ENCODE measurements at regions not wholly inside any gene's neighbourhood (a gene's known extent, or its start where the extent isn't known, plus 50 kb on each side); places are given as distances from the start of the nearest gene placed in this dataset.
"Not testable (repeated sequence)": the region's sequence is repeated elsewhere in the genome, so short reads cannot be mapped to it uniquely, and the experiment has no call there.

DNA sequence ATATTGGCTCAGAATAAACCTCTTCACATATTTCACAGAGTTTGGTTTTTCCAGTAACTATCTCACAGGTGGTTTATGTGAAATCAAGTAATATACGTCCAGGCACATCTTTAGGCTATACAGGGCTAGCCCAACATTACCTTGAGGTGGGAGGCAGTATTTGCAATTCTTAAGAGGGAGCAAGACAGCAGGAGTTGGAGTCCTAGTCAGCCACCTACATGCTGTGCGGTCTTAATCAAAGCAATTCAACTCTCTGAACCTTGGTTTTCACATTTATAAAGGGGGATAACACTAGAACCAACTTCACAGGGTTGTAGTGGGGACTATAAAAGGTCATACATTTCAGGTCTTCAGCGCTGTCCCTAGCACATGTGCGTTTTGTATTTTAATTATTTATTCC is 73.5 kb upstream of the FICD start:
- DNase-seq = no peak
- no peak overlapping the region for H3K4me3 Mint-ChIP-seq
- no peak for ATAC-seq (replicated peaks in 1 of 2)
- no peaks in the 10 kb centered on the region for H3K36me3 Mint-ChIP-seq (ENCODE audit: insufficient read depth in 2 of 2)
- peaks cover 0 to 2% of the 10 kb centered on the region in 2 donors for H3K9me3 Mint-ChIP-seq
- no peak overlapping the region for H3K27ac Mint-ChIP-seq
- no peaks in the 10 kb centered on the region for H3K4me1 Mint-ChIP-seq (ENCODE audit: low read depth)
- peaks cover 28% of the 10 kb centered on the region for H3K27me3 Mint-ChIP-seq (ENCODE audit: low read depth)

DNA sequence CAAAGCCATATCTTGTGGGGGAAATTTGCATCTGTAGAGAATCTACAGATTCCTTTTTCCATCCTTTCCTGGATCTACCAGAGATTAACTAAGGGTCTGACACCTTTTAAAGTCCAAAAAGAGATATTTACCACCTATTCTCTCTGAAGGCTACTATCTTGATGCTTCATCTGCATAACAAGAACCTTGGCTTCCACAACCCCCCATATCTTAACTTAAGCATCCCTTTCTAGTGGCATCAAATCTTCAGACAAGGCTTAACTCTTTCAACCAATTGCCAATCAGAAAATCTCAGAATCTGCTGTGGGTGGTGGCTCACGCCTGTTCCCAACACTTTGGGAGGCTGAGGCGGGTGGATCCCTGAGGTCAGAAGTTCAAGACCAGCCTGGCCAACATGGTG is 74.3 kb upstream of the FICD start:
- Mint-ChIP-seq H3K36me3 (ENCODE audit: insufficient read depth in 2 of 2) (no peaks in the 10 kb centered on the region), H3K4me3 (no peak overlapping the region), H3K27me3 (ENCODE audit: low read depth) (peaks cover 26% of the 10 kb centered on the region), H3K27ac (no peak overlapping the region), H3K9me3 (peaks cover 0 to 2% of the 10 kb centered on the region in 2 donors), H3K4me1 (ENCODE audit: low read depth) (no peaks in the 10 kb centered on the region)
- DNase-seq (no peak), ATAC-seq (replicated peaks in 1 of 2) (no peak)

DNA sequence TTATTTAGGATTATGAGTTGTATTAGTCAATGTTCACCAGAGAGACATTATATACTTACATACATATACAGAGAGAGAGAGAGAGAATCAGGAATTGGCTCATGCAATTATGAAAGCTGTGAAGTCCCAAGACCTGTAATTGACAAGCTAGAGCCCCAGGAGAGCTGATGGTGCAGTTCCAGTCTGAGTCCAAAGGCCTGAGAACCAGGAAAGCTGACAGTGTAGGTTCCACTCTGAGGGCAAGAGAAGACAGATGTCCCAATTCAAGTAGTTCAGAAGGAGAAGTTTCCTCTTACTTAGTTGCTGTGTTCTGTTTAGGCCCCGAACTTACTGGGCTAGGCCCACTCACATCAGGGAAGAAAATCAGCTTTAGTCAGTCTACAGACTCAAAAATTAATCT is 76.4 kb upstream of the FICD start:
- H3K27me3 Mint-ChIP-seq (ENCODE audit: low read depth) = peaks cover 26% of the 10 kb centered on the region
- no peak for DNase-seq
- no peak overlapping the region for H3K27ac Mint-ChIP-seq
- no peaks in the 10 kb centered on the region for H3K4me1 Mint-ChIP-seq (ENCODE audit: low read depth)
- peaks cover 0 to 2% of the 10 kb centered on the region in 2 donors for H3K9me3 Mint-ChIP-seq
- no peak overlapping the region for H3K4me3 Mint-ChIP-seq
- ATAC-seq (replicated peaks in 1 of 2) = no peak
- no peaks in the 10 kb centered on the region for H3K36me3 Mint-ChIP-seq (ENCODE audit: insufficient read depth in 2 of 2)

DNA sequence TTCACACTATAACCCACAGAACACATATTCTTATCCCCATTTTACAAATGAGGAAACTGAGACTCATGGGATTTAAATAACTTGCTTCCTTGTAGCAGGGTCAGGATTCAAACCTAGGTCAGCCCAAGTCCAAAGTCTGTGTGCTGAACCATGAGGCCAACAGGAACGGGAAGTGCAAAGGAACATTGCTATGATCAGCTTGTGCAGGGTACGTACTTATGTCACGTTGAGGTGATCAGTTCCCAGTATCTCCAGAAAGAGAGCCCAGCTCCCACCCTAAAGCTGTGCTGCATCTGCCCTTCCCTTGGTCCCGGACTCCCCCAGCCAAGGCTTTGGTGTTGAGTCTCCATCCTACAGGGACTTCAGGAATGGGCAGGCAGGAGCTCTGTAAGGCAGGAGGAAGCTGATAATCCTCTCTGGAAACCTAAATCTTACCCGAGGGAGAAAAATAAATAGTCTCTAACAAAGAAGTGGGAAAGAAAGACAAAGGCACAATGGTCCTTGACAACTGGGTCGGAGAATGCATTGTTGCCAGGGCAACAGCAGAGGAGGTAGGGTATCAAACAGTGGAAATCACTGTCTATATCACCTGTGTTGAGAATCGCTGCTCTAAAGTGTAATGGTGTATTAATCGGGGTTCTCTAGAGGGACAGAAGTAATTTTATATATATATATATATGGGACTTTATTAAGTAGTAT is 82.5 kb upstream of the FICD start:
- Mint-ChIP-seq H3K27me3 (ENCODE audit: low read depth) (peaks cover 22% of the 10 kb centered on the region), H3K36me3 (ENCODE audit: insufficient read depth in 2 of 2) (no peaks in the 10 kb centered on the region), H3K4me1 (ENCODE audit: low read depth) (no peaks in the 10 kb centered on the region), H3K27ac (no peak overlapping the region), H3K9me3 (no peaks in the 10 kb centered on the region), H3K4me3 (no peak overlapping the region)
- no peak for ATAC-seq (replicated peaks in 1 of 2)
- DNase-seq = no peak

DNA sequence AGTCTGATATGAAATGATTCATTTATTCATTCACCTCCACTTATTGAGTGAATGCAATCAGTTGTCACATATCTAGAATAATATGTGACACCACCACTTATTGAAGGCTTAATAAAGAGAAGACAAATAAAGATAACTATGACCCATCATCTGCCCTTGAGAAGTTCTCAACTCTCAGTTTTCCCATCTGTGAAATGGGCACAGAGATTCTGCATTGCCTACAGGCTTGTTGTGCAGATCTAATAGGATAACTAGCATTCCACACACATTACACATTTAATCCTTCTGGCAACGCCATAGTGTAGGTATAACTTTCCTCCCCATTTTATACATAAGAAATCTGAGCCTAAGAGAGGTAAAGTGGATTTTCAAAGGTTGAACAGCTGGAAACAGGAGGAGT is 84.2 kb upstream of the FICD start:
- no peaks in the 10 kb centered on the region for H3K36me3 Mint-ChIP-seq (ENCODE audit: insufficient read depth in 2 of 2)
- no peak overlapping the region for H3K4me3 Mint-ChIP-seq
- H3K4me1 Mint-ChIP-seq (ENCODE audit: low read depth) = no peaks in the 10 kb centered on the region
- H3K9me3 Mint-ChIP-seq = no peaks in the 10 kb centered on the region
- no peak for DNase-seq
- no peak overlapping the region for H3K27ac Mint-ChIP-seq
- ATAC-seq (replicated peaks in 1 of 2) = no peak
- peaks cover 22% of the 10 kb centered on the region for H3K27me3 Mint-ChIP-seq (ENCODE audit: low read depth)

DNA sequence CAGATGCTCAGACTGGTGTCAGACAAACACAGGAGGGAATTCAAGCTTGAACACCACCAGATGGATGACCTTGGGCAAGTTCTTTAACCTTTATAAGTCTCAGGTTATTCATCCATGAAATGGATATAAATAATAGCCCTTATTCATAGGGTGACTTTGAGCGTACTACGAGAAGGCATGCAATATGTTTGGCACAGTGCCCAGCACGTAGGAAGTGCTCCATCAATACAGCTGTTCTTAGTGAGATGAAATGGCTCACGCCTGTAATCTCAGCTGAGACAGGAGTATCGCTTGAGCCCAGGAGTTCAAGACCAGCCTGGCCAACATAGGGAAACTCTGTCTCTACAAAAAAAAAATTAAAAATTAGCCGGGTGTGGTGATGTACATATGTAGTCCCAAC is 84.8 kb upstream of the FICD start:
- H3K27me3 Mint-ChIP-seq (ENCODE audit: low read depth) = peaks cover 22% of the 10 kb centered on the region
- no peaks in the 10 kb centered on the region for H3K36me3 Mint-ChIP-seq (ENCODE audit: insufficient read depth in 2 of 2)
- no peaks in the 10 kb centered on the region for H3K9me3 Mint-ChIP-seq
- no peak for DNase-seq
- H3K4me3 Mint-ChIP-seq = no peak overlapping the region
- no peak for ATAC-seq (replicated peaks in 1 of 2)
- H3K27ac Mint-ChIP-seq = no peak overlapping the region
- H3K4me1 Mint-ChIP-seq (ENCODE audit: low read depth) = no peaks in the 10 kb centered on the region

DNA sequence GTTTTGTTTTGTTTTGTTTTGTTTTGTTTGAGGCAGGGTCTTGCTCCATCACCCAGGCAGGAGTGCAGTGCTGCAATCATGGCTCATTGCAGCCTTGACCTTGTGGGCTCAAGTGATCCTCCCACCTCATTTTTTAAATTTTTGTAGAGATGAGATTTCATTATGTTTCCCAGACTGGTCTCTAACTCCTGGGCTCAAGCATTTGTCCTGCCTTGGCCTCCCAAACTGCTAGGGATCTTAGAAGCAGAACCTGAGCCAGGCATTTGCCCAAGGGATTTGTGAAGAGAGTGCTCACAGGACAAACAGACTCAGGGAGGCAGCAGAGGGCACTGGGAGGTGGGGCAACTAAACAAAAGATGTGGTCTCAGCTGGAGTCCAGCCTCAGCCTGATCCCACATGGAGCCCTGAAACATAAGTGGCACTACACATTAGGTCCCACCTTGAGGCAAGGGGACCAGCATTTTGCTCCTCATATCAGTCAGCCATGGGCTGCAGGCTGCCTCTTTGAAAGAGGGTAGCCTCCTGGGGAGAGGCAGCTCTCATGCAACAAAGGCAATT is 86.2 kb upstream of the CMKLR1 start:
- H3K4me3 Mint-ChIP-seq = no peak overlapping the region
- DNase-seq = no peak
- no peak overlapping the region for H3K27ac Mint-ChIP-seq
- H3K27me3 Mint-ChIP-seq (ENCODE audit: low read depth) = peaks cover 9% of the 10 kb centered on the region
- no peak for ATAC-seq (replicated peaks in 1 of 2)
- no peaks in the 10 kb centered on the region for H3K36me3 Mint-ChIP-seq (ENCODE audit: insufficient read depth in 2 of 2)
- peaks cover 0 to 1% of the 10 kb centered on the region in 2 donors for H3K9me3 Mint-ChIP-seq
- H3K4me1 Mint-ChIP-seq (ENCODE audit: low read depth) = no peaks in the 10 kb centered on the region

DNA sequence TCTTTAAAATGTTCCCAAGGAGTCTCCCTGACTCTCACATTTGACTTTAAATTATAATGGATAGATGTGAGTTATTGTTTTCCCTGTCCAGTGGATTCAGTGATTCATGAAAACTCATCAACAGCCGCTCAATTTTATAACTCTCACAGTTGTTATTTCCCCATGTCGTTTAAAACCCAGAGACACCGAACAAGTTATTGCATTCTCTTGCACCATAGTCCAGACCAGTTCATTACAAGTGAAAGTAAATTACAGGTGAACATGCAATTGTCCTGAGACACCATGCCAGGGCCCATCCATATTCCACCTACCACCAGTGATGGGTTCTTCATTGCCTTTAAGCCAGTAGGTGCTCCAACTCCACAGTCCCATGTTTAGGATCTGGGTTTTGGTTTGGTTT is 85.7 kb upstream of the CMKLR1 start:
- no peak for DNase-seq
- peaks cover 9% of the 10 kb centered on the region for H3K27me3 Mint-ChIP-seq (ENCODE audit: low read depth)
- no peak overlapping the region for H3K27ac Mint-ChIP-seq
- peaks cover 1 to 2% of the 10 kb centered on the region in 2 donors for H3K9me3 Mint-ChIP-seq
- no peaks in the 10 kb centered on the region for H3K4me1 Mint-ChIP-seq (ENCODE audit: low read depth)
- ATAC-seq (replicated peaks in 1 of 2) = no peak
- H3K4me3 Mint-ChIP-seq = no peak overlapping the region
- H3K36me3 Mint-ChIP-seq (ENCODE audit: insufficient read depth in 2 of 2) = no peaks in the 10 kb centered on the region

DNA sequence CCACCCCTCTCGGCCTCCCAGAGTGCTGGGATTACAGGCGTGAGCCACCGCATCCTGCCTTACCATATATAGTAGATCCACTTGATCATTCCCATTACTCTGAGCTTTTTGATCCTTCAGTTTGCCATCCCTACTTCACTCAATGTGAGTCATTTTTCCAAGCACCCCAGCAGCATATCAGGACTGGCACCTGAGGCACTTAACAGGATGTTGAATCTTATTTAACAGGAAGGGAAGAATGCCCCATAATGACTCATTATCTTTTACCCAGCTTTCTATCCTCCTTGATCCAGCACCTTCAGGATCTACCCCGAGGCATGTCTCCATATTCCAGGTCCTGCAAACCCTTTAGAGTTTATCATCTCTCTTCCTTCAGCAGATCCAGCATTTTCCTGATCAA is 84.9 kb upstream of the CMKLR1 start:
- Mint-ChIP-seq H3K36me3 (ENCODE audit: insufficient read depth in 2 of 2) (no peaks in the 10 kb centered on the region), H3K4me3 (no peak overlapping the region)

DNA sequence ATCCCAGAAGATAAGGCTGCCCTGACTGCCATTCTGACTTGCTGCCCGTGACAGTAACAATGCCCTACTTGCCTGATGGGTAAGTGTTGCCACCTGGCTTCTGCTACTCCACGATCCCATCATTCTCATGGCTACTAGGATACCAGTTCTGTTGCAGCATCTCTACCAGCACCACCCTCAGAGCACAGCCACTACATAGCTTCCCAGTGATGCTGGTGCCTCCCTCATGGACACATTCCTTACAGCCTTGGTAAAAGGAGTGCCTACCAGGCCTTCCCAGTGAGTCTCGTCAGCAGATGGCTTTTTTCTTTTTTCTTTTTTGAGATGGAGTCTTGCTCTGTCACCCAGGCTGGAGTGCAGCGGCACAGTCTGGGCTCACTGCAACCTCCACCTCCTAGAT is 84.4 kb upstream of the CMKLR1 start:
- no peaks in the 10 kb centered on the region for H3K36me3 Mint-ChIP-seq (ENCODE audit: insufficient read depth in 2 of 2)
- no peak overlapping the region for H3K27ac Mint-ChIP-seq
- H3K9me3 Mint-ChIP-seq = peaks cover 1 to 5% of the 10 kb centered on the region in 2 donors
- H3K4me1 Mint-ChIP-seq (ENCODE audit: low read depth) = no peaks in the 10 kb centered on the region
- peaks cover 9% of the 10 kb centered on the region for H3K27me3 Mint-ChIP-seq (ENCODE audit: low read depth)
- ATAC-seq (replicated peaks in 1 of 2) (no peak), DNase-seq (no peak)
- no peak overlapping the region for H3K4me3 Mint-ChIP-seq

More for the DNA sequence above, 84.9 kb upstream of the CMKLR1 start:
- ATAC-seq (replicated peaks in 1 of 2) (no peak), DNase-seq (no peak)
- H3K27ac Mint-ChIP-seq = no peak overlapping the region
- H3K27me3 Mint-ChIP-seq (ENCODE audit: low read depth) = peaks cover 9% of the 10 kb centered on the region
- H3K4me1 Mint-ChIP-seq (ENCODE audit: low read depth) = no peaks in the 10 kb centered on the region
- peaks cover 1 to 5% of the 10 kb centered on the region in 2 donors for H3K9me3 Mint-ChIP-seq

DNA sequence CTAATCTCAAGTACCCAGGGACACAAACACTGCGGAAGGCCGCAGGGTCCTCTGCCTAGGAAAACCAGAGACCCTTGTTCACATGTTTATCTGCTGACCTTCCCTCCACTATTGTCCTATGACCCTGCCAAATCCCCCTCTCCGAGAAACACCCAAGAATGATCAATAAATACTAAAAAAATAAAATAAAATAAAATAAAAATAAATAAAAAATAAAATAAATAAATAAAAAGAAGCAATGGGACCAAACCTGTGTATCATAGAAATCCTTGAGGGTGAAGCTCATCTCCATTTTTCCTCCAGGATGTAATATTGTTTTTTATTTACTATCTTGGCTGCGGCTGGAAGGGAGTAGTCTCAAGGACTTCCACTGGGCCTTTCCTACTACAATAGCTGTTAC is 82.0 kb upstream of the CMKLR1 start:
- not testable (repeated sequence) for H3K9me3 Mint-ChIP-seq; H3K4me3 Mint-ChIP-seq; ATAC-seq (replicated peaks in 1 of 2); H3K27ac Mint-ChIP-seq; H3K36me3 Mint-ChIP-seq (ENCODE audit: insufficient read depth in 2 of 2); H3K4me1 Mint-ChIP-seq (ENCODE audit: low read depth); H3K27me3 Mint-ChIP-seq (ENCODE audit: low read depth); DNase-seq

DNA sequence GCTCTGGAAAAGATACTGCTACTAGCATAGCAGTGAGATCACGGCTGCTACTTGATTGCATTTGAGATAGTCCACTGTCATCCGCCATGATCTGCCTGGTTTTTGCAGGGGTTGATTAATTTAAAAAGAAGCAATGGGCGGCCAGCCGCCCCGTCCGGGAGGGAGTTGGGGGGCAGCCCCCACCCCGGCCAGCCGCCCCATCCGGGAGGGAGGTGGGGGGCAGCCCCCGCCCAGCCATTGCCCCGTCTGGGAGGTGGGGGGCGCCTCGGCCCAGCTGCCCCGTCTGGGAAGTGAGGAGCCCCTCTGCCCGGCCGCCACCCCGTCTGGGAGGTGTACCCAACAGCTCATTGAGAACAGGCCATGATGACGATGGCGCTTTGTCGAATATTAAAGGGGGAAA is 81.3 kb upstream of the CMKLR1 start:
- DNase-seq; H3K4me1 Mint-ChIP-seq (ENCODE audit: low read depth); H3K27me3 Mint-ChIP-seq (ENCODE audit: low read depth); H3K27ac Mint-ChIP-seq; ATAC-seq (replicated peaks in 1 of 2); H3K4me3 Mint-ChIP-seq; H3K9me3 Mint-ChIP-seq; H3K36me3 Mint-ChIP-seq (ENCODE audit: insufficient read depth in 2 of 2): not testable (repeated sequence)

DNA sequence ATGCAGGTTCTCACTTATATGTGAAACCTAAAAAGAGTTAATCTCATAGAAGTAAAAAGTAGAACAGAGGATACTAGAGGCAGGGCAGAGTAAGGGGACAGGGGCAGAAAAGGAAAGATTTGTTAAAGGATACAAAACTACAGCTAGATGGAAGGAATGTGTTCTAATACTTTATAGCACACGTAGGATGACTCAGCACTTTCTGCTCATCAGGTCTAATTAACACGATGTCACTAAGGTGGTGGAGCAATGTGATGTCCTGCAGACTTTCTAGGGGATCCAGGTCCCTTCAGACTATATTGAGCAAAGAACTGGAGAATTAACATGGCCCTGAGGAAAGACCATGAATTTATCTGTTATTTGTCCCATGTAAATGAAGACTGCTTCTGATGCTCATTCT is 80.8 kb upstream of the CMKLR1 start:
- H3K9me3 Mint-ChIP-seq = peaks cover 3 to 5% of the 10 kb centered on the region in 2 donors
- no peak for ATAC-seq (replicated peaks in 1 of 2)
- no peak overlapping the region for H3K27ac Mint-ChIP-seq
- H3K4me1 Mint-ChIP-seq (ENCODE audit: low read depth) = no peaks in the 10 kb centered on the region
- peaks cover under 1% of the 10 kb centered on the region for H3K27me3 Mint-ChIP-seq (ENCODE audit: low read depth)
- no peak for DNase-seq
- no peaks in the 10 kb centered on the region for H3K36me3 Mint-ChIP-seq (ENCODE audit: insufficient read depth in 2 of 2)
- no peak overlapping the region for H3K4me3 Mint-ChIP-seq
